RWPE1 (cell line): ENCODE measurements at regions not wholly inside any gene's neighbourhood (a gene's known extent, or its start where the extent isn't known, plus 50 kb on each side); places are given as distances from the start of the nearest gene placed in this dataset.

Experiments
- CTCF ChIA-PET: fragments of 350-600 bp; sonication (Branson Sonifier 250); formaldehyde crosslinking; extraction: SDS; loops from one replicate; lab custom pipeline; 2021; lab: Yijun Ruan, JAX
- POLR2A ChIA-PET: fragments of 400-600 bp; formaldehyde crosslinking; extraction: SDS; loops from one replicate; lab custom pipeline; 2020; ENCODE audit warnings: antibody characterized with exemption; ENCODE audit not compliant: low non-redundant PET; lab: Yijun Ruan, JAX
- DNase-seq: peaks from one replicate; pipeline ENCODE4 v3.0.0; 2012; ENCODE audit warnings: low spot score
- H3K27ac ChIP-seq: fragments of 450-650 bp; 2 replicates; pipeline ENCODE4 v1.5.1; 2017
- CTCF ChIP-seq: fragments of 450-650 bp; conservative IDR thresholded peaks from 2 replicates; pipeline ENCODE4 v1.5.1; 2017; ENCODE audit warnings: low read depth, mild to moderate bottlenecking

GRCh38 chr2:228731517-228731916, 539.6 kb downstream of the PID1 start:
- TF ChIP-seq CTCF = no peak
- no peak overlapping the region for H3K27ac ChIP-seq
- POLR2A ChIA-PET = no interaction called here
- CTCF ChIA-PET = interaction anchor here (0.7 kb wide), 1 partner anchor 17 kb away, joined by 3 read pairs; no protein-coding TSS in a partner anchor
- peak; percentile 64 for DNase-seq

- H3K27ac ChIP-seq = no peak overlapping the region
- ChIA-PET POLR2A (no interaction called here), CTCF (no interaction called here)
- TF ChIP-seq CTCF = no peak
- DNase-seq = no peak
Measured at GRCh38 chr2:228728961-228729360, 542.1 kb downstream of the PID1 start.

DNA sequence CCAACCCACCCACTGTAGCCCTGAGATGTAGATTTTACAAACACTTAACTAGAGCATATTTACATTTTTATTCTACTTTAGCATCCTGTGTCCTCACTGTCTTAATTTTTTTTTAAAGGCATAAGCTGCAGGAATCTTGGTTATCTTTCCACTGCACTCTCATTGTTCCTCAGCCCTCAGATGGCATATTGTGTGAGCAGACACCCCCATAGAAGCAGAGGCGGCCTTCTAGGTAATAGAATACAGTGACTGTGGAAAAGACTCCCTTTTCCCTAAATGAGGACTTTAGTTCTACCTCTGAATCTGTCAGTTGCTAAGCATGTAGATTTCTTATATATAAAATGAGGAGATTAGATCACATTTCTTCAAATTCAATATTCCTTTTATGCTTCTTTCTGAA, 543.5 kb upstream of the SPHKAP start:
- CTCF ChIA-PET = no interaction called here

GRCh38 chr2:228723599-228723998, 542.1 kb upstream of the SPHKAP start:
- CTCF ChIA-PET = no interaction called here
- POLR2A ChIA-PET = no interaction called here
- H3K27ac ChIP-seq = no peak overlapping the region
- DNase-seq = no peak
- no peak for TF ChIP-seq CTCF

More for the DNA sequence above, 543.5 kb upstream of the SPHKAP start:
- no peak overlapping the region for H3K27ac ChIP-seq
- POLR2A ChIA-PET = no interaction called here
- TF ChIP-seq CTCF = no peak
- DNase-seq = no peak

GRCh38 chr2:228722311-228722710, 540.8 kb upstream of the SPHKAP start:
- no peak overlapping the region for H3K27ac ChIP-seq
- DNase-seq = no peak
- ChIA-PET POLR2A (no interaction called here), CTCF (no interaction called here)
- TF ChIP-seq CTCF = no peak

DNA sequence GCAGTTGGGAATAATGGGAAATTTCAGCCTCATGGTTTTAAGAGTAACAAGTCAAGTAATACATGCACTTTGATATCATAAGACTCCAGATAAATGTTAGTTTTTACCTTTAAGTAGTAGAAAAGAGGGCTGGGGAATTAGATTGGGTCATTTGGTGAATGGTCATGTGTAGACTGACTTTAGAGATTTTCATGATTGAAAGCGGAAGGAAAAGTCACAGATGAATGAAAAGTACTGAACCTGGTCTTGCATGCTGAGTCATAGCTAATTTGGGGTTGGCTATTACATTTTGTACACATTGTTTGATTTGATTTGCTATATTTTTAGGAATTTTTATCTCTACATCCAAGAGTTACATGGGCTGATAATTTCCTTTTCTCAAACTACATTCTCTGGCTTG, 539.4 kb upstream of the SPHKAP start:
- ChIA-PET POLR2A (no interaction called here), CTCF (no interaction called here)

More for the DNA sequence above, 539.4 kb upstream of the SPHKAP start:
- no peak for DNase-seq
- H3K27ac ChIP-seq = no peak overlapping the region
- no peak for TF ChIP-seq CTCF
